OCI-LY7 (cell line): ENCODE measurements at regions not wholly inside any gene's neighbourhood (a gene's known extent, or its start where the extent isn't known, plus 50 kb on each side); places are given as distances from the start of the nearest gene placed in this dataset.

ENCODE experiments used
- BruUV-seq: library from RNA; stranded (reverse); fragments of 400-500 nt; replicated peaks from 2 replicates; lab custom pipeline; 2021; lab: Mats Ljungman, UMichigan
- CTCF ChIA-PET: fragments of 300-600 bp; sonication (Branson Sonifier 250); formaldehyde crosslinking; loops from one replicate; lab custom pipeline; 2022; ENCODE audit warnings: antibody characterized with exemption; ENCODE audit not compliant: unreplicated experiment; lab: Charles Lee
- POLR2A ChIA-PET: fragments of 300-600 bp; sonication (Branson Sonifier 250); formaldehyde crosslinking; loops from one replicate; lab custom pipeline; 2022; ENCODE audit warnings: antibody characterized with exemption; lab: Charles Lee
- DNase-seq: peaks from one replicate; pipeline ENCODE4 v3.0.0-alpha.2; 2015; ENCODE audit warnings: low spot score
- H2AFZ ChIP-seq: fragments of 200-600 bp; sonication (generic), shearing (Covaris generic); 2 replicates; pipeline ENCODE4 v1.6.1; 2014; ENCODE audit warnings: mild to moderate bottlenecking, antibody characterized with exemption, low read length, moderate library complexity
- H3K27ac ChIP-seq: fragments of 200-600 bp; sonication (generic); 2 replicates; pipeline ENCODE4 v1.5.1; 2014; ENCODE audit warnings: mixed run types, low read depth, mild to moderate bottlenecking, moderate library complexity, low read length, inconsistent platforms; ENCODE audit not compliant: poor library complexity, severe bottlenecking
- H3K36me3 ChIP-seq: fragments of 200-600 bp; sonication (generic); 2 replicates; pipeline ENCODE4 v1.6.1; 2014; ENCODE audit warnings: mild to moderate bottlenecking, antibody characterized with exemption, low read length, moderate library complexity, mixed read lengths; ENCODE audit not compliant: insufficient read depth
- H3K4me1 ChIP-seq: fragments of 200-600 bp; sonication (generic); 2 replicates; pipeline ENCODE4 v1.5.1; 2014; ENCODE audit warnings: mild to moderate bottlenecking, low read length; ENCODE audit not compliant: insufficient read depth, poor library complexity, severe bottlenecking
- H3K4me2 ChIP-seq: fragments of 200-600 bp; sonication (generic); 2 replicates; pipeline ENCODE4 v1.6.1; 2014; ENCODE audit warnings: mild to moderate bottlenecking, low read length
- H3K4me3 ChIP-seq: fragments of 200-600 bp; sonication (generic); 2 replicates; pipeline ENCODE4 v1.5.1; 2014; ENCODE audit warnings: mild to moderate bottlenecking, low read depth, low read length; ENCODE audit not compliant: poor library complexity, severe bottlenecking
- H3K79me2 ChIP-seq: fragments of 200-600 bp; sonication (generic); 2 replicates; pipeline ENCODE4 v1.6.1; 2016; ENCODE audit warnings: low read depth, mild to moderate bottlenecking, low read length, moderate library complexity, mixed read lengths; ENCODE audit not compliant: insufficient read depth
- H3K9me2 ChIP-seq: fragments of 200-600 bp; sonication (generic); 2 replicates; pipeline ENCODE4 v1.6.1; 2016; ENCODE audit warnings: mild to moderate bottlenecking, low read length, mixed read lengths; ENCODE audit not compliant: insufficient read depth
- H3K9me3 ChIP-seq: fragments of 200-600 bp; sonication (generic); 2 replicates; pipeline ENCODE4 v1.6.1; 2014; ENCODE audit warnings: mild to moderate bottlenecking, mixed run types, low read length, mixed read lengths
- H4K20me1 ChIP-seq: fragments of 200-600 bp; sonication (generic); 2 replicates; pipeline ENCODE4 v1.6.1; 2014; ENCODE audit warnings: mild to moderate bottlenecking, antibody characterized with exemption, low read length, moderate library complexity, mixed read lengths; ENCODE audit not compliant: insufficient read depth
- CTCF ChIP-seq: fragments of 200-600 bp; sonication (generic); conservative IDR thresholded peaks from 2 replicates; pipeline ENCODE4 v1.5.1; 2014; ENCODE audit warnings: mild to moderate bottlenecking, antibody characterized with exemption, low read length, moderate library complexity, mixed read lengths
- EZH2phosphoT487 ChIP-seq: fragments of 200-600 bp; sonication (generic); IDR thresholded peaks from 2 replicates; pipeline ENCODE4 v1.6.1; 2018; ENCODE audit warnings: low read depth, borderline replicate concordance, mild to moderate bottlenecking, mixed run types, antibody characterized with exemption, low read length, moderate library complexity, mixed read lengths
- intact Hi-C: fragments of 100-400 bp; cut with micrococcal nuclease; formaldehyde crosslinking; loops from one replicate; pipeline ENCODE4 v1.10.0; 2022; ENCODE audit not compliant: unreplicated experiment

- Histone ChIP-seq H3K27ac (no peak overlapping the region), H3K36me3 (no peaks in the 10 kb centered on the region), H3K4me3 (no peak overlapping the region), H3K9me2 (no peaks in the 10 kb centered on the region), H2AFZ (no peak overlapping the region), H4K20me1 (no peaks in the 10 kb centered on the region), H3K4me2 (no peak overlapping the region), H3K79me2 (no peaks in the 10 kb centered on the region), H3K4me1 (no peaks in the 10 kb centered on the region), H3K9me3 (no peaks in the 10 kb centered on the region)
- intact Hi-C loops: loop anchor here (5.0 to 10.0 kb wide), 2 partner anchors 640 to 1328 kb away; no protein-coding TSS in a partner anchor
- CTCF ChIA-PET: no interaction called here
- BruUV-seq: no TSS peak
- POLR2A ChIA-PET: interaction anchor here (0.6 to 1.0 kb wide), 2 partner anchors 22 to 126 kb away, joined by 3 read pairs; no protein-coding TSS in a partner anchor
- no peak for TF ChIP-seq EZH2phosphoT487
- no peak for TF ChIP-seq CTCF
- no peak for DNase-seq
Measured at GRCh38 chr1:174072581-174072980, 50.4 kb upstream of the RC3H1 start.
